ENCODE measurements at regions not wholly inside any gene's neighbourhood (a gene's known extent, or its start where the extent isn't known, plus 50 kb on each side); places are given as distances from the start of the nearest gene placed in this dataset.

- no peak for TF ChIP-seq CTCF (IDR thresholded peaks at IDR 0.05; ENCODE audit: partially characterized antibody, unreplicated experiment)
- no peaks in the 10 kb centered on the region for H3K36me3 Mint-ChIP-seq (ENCODE audit: unreplicated experiment)
- no peak for DNase-seq
- no peak overlapping the region for H3K27ac Mint-ChIP-seq (ENCODE audit: unreplicated experiment)
- no peaks in the 10 kb centered on the region for H3K9me3 Mint-ChIP-seq (ENCODE audit: unreplicated experiment)
- peaks cover 6% of the 10 kb centered on the region for H3K4me1 Mint-ChIP-seq (ENCODE audit: low read depth, unreplicated experiment)
- no peaks in the 10 kb centered on the region for H3K27me3 Mint-ChIP-seq (ENCODE audit: unreplicated experiment)
- H3K4me3 Mint-ChIP-seq (ENCODE audit: unreplicated experiment): no peak overlapping the region
These were observed 54.3 kb downstream of the HAND2 start for GRCh38 chr4:173475751-173476150.

- H3K27me3 Mint-ChIP-seq (ENCODE audit: unreplicated experiment): peaks cover 1% of the 10 kb centered on the region
- no peak overlapping the region for H3K4me3 Mint-ChIP-seq (ENCODE audit: unreplicated experiment)
- H3K27ac Mint-ChIP-seq (ENCODE audit: unreplicated experiment): no peak overlapping the region
- no peak for TF ChIP-seq CTCF (IDR thresholded peaks at IDR 0.05; ENCODE audit: partially characterized antibody, unreplicated experiment)
- no peaks in the 10 kb centered on the region for H3K36me3 Mint-ChIP-seq (ENCODE audit: unreplicated experiment)
- DNase-seq: no peak
- no peaks in the 10 kb centered on the region for H3K4me1 Mint-ChIP-seq (ENCODE audit: low read depth, unreplicated experiment)
- H3K9me3 Mint-ChIP-seq (ENCODE audit: unreplicated experiment): no peaks in the 10 kb centered on the region
These were observed 60.4 kb downstream of the HAND2 start for GRCh38 chr4:173469622-173470021.

- DNase-seq: no peak
- no peak for TF ChIP-seq CTCF (IDR thresholded peaks at IDR 0.05; ENCODE audit: partially characterized antibody, unreplicated experiment)
- no peak overlapping the region for H3K4me3 Mint-ChIP-seq (ENCODE audit: unreplicated experiment)
- peaks cover 1% of the 10 kb centered on the region for H3K27me3 Mint-ChIP-seq (ENCODE audit: unreplicated experiment)
- H3K27ac Mint-ChIP-seq (ENCODE audit: unreplicated experiment): no peak overlapping the region
- no peaks in the 10 kb centered on the region for H3K36me3 Mint-ChIP-seq (ENCODE audit: unreplicated experiment)
- no peaks in the 10 kb centered on the region for H3K9me3 Mint-ChIP-seq (ENCODE audit: unreplicated experiment)
- H3K4me1 Mint-ChIP-seq (ENCODE audit: low read depth, unreplicated experiment): no peaks in the 10 kb centered on the region
These were observed 61.7 kb downstream of the HAND2 start for GRCh38 chr4:173468314-173468713.

- H3K27ac Mint-ChIP-seq (ENCODE audit: unreplicated experiment): no peak overlapping the region
- no peak overlapping the region for H3K4me3 Mint-ChIP-seq (ENCODE audit: unreplicated experiment)
- no peaks in the 10 kb centered on the region for H3K36me3 Mint-ChIP-seq (ENCODE audit: unreplicated experiment)
- H3K9me3 Mint-ChIP-seq (ENCODE audit: unreplicated experiment): peaks cover 2% of the 10 kb centered on the region
- TF ChIP-seq CTCF (IDR thresholded peaks at IDR 0.05; ENCODE audit: partially characterized antibody, unreplicated experiment): no peak
- no peaks in the 10 kb centered on the region for H3K4me1 Mint-ChIP-seq (ENCODE audit: low read depth, unreplicated experiment)
- H3K27me3 Mint-ChIP-seq (ENCODE audit: unreplicated experiment): peaks cover 1% of the 10 kb centered on the region
- DNase-seq: no peak
These were observed 63.9 kb downstream of the HAND2 start for GRCh38 chr4:173466101-173466500.

GRCh38 chr4:173464481-173464880 is 65.5 kb downstream of the HAND2 start:
- no peak for DNase-seq
- Mint-ChIP-seq H3K27me3 (ENCODE audit: unreplicated experiment) (no peaks in the 10 kb centered on the region), H3K36me3 (ENCODE audit: unreplicated experiment) (no peaks in the 10 kb centered on the region), H3K4me1 (ENCODE audit: low read depth, unreplicated experiment) (no peaks in the 10 kb centered on the region), H3K9me3 (ENCODE audit: unreplicated experiment) (peaks cover 2% of the 10 kb centered on the region), H3K27ac (ENCODE audit: unreplicated experiment) (no peak overlapping the region), H3K4me3 (ENCODE audit: unreplicated experiment) (no peak overlapping the region)
- no peak for TF ChIP-seq CTCF (IDR thresholded peaks at IDR 0.05; ENCODE audit: partially characterized antibody, unreplicated experiment)

Data from glutamatergic neuron (in vitro differentiated cells).